Activated CD8-positive, alpha-beta T cell treated with anti-CD3 and anti-CD28 coated beads, Interleukin-2, amount 10 ng/mL, durations not matched to agents 7 days and 5 days (primary cell): ENCODE measurements at regions not wholly inside any gene's neighbourhood (a gene's known extent, or its start where the extent isn't known, plus 50 kb on each side); places are given as distances from the start of the nearest gene placed in this dataset.

ENCODE experiments used
- ATAC-seq: fragments of 150-1000 bp; cut with Tn5 transposase; one replicate; pipeline ENCODE4 v1.10.0; 2021; ENCODE audit warnings: moderate library complexity
- CTCF ChIA-PET: fragments of 350-600 bp; sonication (Branson Sonifier 250); formaldehyde crosslinking; loops from one replicate; lab custom pipeline; 2021; ENCODE audit warnings: antibody characterized with exemption; lab: Charles Lee
- POLR2A ChIA-PET: fragments of 350-600 bp; sonication (Branson Sonifier 250); formaldehyde crosslinking; loops from one replicate; lab custom pipeline; 2021; ENCODE audit warnings: antibody characterized with exemption; lab: Charles Lee
- DNase-seq: peaks from one replicate; pipeline ENCODE4 v3.0.0-alpha.2; 2020
- H3K27ac Mint-ChIP-seq: one replicate; pipeline ENCODE4 v1.8.0; 2021; ENCODE audit warnings: mild to moderate bottlenecking, mixed read lengths
- H3K27me3 Mint-ChIP-seq: one replicate; pipeline ENCODE4 v1.8.0; 2021; ENCODE audit warnings: low read depth, mixed read lengths
- H3K36me3 Mint-ChIP-seq: one replicate; pipeline ENCODE4 v1.8.0; 2021; ENCODE audit warnings: low read depth, mixed read lengths
- H3K4me1 Mint-ChIP-seq: one replicate; pipeline ENCODE4 v1.8.0; 2021; ENCODE audit warnings: low read depth, mixed read lengths
- H3K4me3 Mint-ChIP-seq: one replicate; pipeline ENCODE4 v1.8.0; 2021; ENCODE audit warnings: mild to moderate bottlenecking, mixed read lengths
- H3K9me3 Mint-ChIP-seq: one replicate; pipeline ENCODE4 v1.8.0; 2022; ENCODE audit warnings: mixed read lengths; ENCODE audit not compliant: insufficient read depth

- Mint-ChIP-seq H3K9me3 (no peaks in the 10 kb centered on the region), H3K27ac (no peak overlapping the region), H3K27me3 (peaks cover 11% of the 10 kb centered on the region), H3K4me1 (peaks cover 5% of the 10 kb centered on the region), H3K36me3 (no peaks in the 10 kb centered on the region), H3K4me3 (no peak overlapping the region)
- no peak for ATAC-seq
- CTCF ChIA-PET: no interaction called here
- DNase-seq: no peak
- POLR2A ChIA-PET: no interaction called here
Measured at GRCh38 chr5:135671052-135671705, 92.4 kb upstream of the CXCL14 start.

DNA sequence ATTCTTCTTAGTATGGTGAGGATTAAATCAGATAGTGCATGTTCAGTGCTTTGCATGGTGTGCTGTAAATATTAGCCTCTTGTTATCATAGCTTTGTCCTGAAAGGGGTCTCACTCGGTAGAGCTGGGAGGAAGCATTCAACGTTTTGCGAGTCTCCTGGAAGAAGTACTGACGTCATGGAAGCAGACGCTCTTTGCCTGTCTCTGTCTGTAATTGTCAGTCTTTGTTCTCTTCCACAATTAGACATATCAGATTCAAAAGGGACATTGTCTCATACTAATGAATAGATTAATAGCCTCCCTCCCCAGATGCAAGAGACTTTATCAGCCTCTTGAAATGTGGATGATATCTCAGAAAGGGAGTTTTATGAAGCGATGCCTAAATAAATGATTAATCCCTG lies 91.8 kb upstream of the CXCL14 start:
- Mint-ChIP-seq H3K9me3 (no peaks in the 10 kb centered on the region), H3K36me3 (no peaks in the 10 kb centered on the region), H3K27me3 (peaks cover 14% of the 10 kb centered on the region), H3K4me1 (peaks cover 5% of the 10 kb centered on the region), H3K4me3 (no peak overlapping the region), H3K27ac (no peak overlapping the region)
- no peak for ATAC-seq
- no peak for DNase-seq
- CTCF ChIA-PET: no interaction called here
- POLR2A ChIA-PET: no interaction called here

- H3K9me3 Mint-ChIP-seq: no peaks in the 10 kb centered on the region
- H3K27me3 Mint-ChIP-seq: peaks cover 13% of the 10 kb centered on the region
- CTCF ChIA-PET: no interaction called here
- peaks cover 5% of the 10 kb centered on the region for H3K4me1 Mint-ChIP-seq
- no peaks in the 10 kb centered on the region for H3K36me3 Mint-ChIP-seq
- POLR2A ChIA-PET: no interaction called here
- no peak overlapping the region for H3K27ac Mint-ChIP-seq
- ATAC-seq (no peak), DNase-seq (no peak)
- no peak overlapping the region for H3K4me3 Mint-ChIP-seq
Measured at GRCh38 chr5:135669416-135669815, 90.6 kb upstream of the CXCL14 start.

- Mint-ChIP-seq H3K4me3 (no peak overlapping the region), H3K36me3 (no peaks in the 10 kb centered on the region), H3K27ac (no peak overlapping the region), H3K9me3 (no peaks in the 10 kb centered on the region), H3K27me3 (peaks cover 10% of the 10 kb centered on the region), H3K4me1 (peaks cover 5% of the 10 kb centered on the region)
- CTCF ChIA-PET: interaction anchor here (1.6 kb wide), 1 partner anchor 107 kb away, joined by 4 read pairs; no protein-coding TSS in a partner anchor
- POLR2A ChIA-PET: no interaction called here
- no peak for ATAC-seq
- DNase-seq: no peak
Measured at GRCh38 chr5:135667673-135668072, 88.9 kb upstream of the CXCL14 start.

- Mint-ChIP-seq H3K4me3 (no peak overlapping the region), H3K4me1 (peaks cover 5% of the 10 kb centered on the region), H3K27me3 (peaks cover 10% of the 10 kb centered on the region), H3K27ac (no peak overlapping the region), H3K9me3 (no peaks in the 10 kb centered on the region), H3K36me3 (no peaks in the 10 kb centered on the region)
- ATAC-seq: no peak
- ChIA-PET CTCF (interaction anchor here (1.6 kb wide), 1 partner anchor 106 kb away, joined by 4 read pairs; no protein-coding TSS in a partner anchor), POLR2A (no interaction called here)
- no peak for DNase-seq
Measured at GRCh38 chr5:135667204-135667603, 88.4 kb upstream of the CXCL14 start.

DNA sequence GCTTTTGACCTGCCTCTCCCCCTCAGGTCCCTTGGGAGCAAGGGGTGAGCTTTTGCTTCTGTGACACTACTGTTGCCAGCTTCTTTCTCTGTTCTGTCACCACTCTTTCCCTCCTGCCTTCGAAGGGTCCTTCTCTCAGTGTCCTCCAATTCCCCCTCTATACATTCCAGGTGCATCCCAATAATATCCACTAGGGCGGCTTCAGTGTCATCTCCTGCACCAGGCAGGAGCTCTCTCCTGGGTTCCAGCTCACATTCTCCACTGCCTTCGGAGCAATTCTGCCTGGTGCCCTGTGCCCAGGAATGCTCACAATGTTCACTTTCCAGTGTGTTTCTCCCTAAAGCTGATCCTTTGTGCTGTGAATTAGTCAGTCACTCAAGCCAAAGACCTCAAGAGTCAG lies 83.9 kb upstream of the CXCL14 start:
- H3K4me3 Mint-ChIP-seq: no peak overlapping the region
- CTCF ChIA-PET: no interaction called here
- DNase-seq (no peak), ATAC-seq (no peak)
- no peaks in the 10 kb centered on the region for H3K36me3 Mint-ChIP-seq
- peaks cover 8% of the 10 kb centered on the region for H3K27me3 Mint-ChIP-seq
- H3K27ac Mint-ChIP-seq: no peak overlapping the region
- peaks cover 8% of the 10 kb centered on the region for H3K9me3 Mint-ChIP-seq
- POLR2A ChIA-PET: no interaction called here
- peaks cover 3% of the 10 kb centered on the region for H3K4me1 Mint-ChIP-seq

- Mint-ChIP-seq H3K36me3 (no peaks in the 10 kb centered on the region), H3K27ac (no peak overlapping the region), H3K4me3 (no peak overlapping the region), H3K9me3 (peaks cover 8% of the 10 kb centered on the region), H3K4me1 (no peaks in the 10 kb centered on the region), H3K27me3 (peaks cover 7% of the 10 kb centered on the region)
- no peak for ATAC-seq
- CTCF ChIA-PET: no interaction called here
- POLR2A ChIA-PET: no interaction called here
- no peak for DNase-seq
Measured at GRCh38 chr5:135662061-135662481, 83.3 kb upstream of the CXCL14 start.

DNA sequence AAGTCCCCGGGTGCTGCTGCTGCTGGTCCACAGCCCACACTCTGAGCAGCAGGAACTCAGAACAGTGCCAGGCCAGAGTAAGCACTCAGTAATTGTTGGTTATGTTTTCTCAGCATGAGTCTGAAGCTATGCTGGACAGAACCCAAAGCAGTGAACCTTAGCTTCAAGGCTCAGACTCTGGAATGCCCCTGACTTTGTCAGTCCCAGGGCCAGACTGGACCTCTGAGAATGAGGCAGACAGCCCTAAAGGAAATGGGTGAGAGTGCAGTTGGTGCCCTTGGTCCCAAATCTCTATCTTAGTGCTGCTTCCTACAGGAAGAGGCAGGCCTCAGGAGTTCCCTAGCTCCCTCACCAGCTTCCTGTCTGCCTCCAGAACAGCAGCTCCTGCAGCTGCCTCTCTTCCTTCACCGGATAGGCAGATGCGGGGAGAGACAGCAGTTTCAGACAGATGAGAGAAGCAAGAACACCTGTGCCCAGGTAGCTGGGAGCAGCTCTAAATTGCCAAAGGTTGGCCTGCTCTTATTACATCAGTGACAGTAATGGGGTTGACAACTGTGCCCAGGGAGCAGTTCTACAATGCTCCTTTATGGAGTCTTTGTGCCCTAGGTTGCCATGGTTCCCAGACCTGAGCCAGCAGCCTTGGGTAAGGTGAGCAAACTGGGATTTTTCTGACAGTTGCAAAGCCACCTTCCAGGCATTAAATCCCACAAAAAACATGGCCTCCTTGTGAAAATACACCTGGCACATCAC lies 82.2 kb upstream of the CXCL14 start:
- no peak for ATAC-seq
- Mint-ChIP-seq H3K4me3 (no peak overlapping the region), H3K9me3 (peaks cover 8% of the 10 kb centered on the region), H3K36me3 (no peaks in the 10 kb centered on the region), H3K27me3 (peaks cover 6% of the 10 kb centered on the region), H3K27ac (no peak overlapping the region), H3K4me1 (no peaks in the 10 kb centered on the region)
- ChIA-PET CTCF (interaction anchor here (1.0 kb wide), 1 partner anchor 95 kb away, joined by 3 read pairs; no protein-coding TSS in a partner anchor), POLR2A (no interaction called here)
- DNase-seq: no peak

DNA sequence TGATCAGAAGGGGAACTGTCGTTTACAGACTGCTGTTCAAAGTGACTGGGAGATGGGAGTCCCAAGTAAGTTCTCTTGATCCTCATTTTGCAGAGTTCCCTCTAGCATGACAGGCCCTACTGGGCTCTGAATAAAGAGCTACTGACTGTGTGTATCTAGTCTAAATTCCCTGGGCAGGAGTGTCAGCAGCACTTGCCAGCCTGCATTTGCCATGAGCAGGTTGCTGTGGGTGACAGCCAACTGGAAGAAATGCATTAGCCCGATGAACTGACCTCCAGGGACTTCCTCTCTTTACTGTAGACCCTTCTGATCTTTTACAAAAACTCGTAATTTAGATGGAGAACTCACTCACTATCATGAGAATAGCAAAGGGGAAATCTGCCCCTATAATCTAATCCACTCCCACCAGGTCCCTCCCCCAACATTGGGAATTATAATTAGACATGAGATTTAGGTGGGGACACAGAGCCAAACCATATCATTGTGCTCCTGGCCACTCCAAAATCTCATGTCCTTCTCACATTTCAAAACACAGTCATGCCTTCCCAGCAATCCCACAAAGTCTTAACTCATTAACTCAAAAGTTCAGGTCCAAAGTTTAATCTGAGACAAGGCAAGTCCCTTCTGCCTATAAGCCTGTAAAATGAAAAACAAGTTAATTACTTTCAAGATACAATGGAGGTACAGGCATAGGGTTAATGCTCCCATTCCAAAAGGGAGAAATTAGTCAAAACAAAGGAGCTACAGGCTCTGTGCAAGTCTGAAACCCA lies 78.9 kb upstream of the CXCL14 start:
- no peaks in the 10 kb centered on the region for H3K36me3 Mint-ChIP-seq
- H3K27ac Mint-ChIP-seq: no peak overlapping the region
- no peak overlapping the region for H3K4me3 Mint-ChIP-seq
- H3K9me3 Mint-ChIP-seq: peaks cover 8% of the 10 kb centered on the region
- ChIA-PET CTCF (no interaction called here), POLR2A (no interaction called here)
- peaks cover 3% of the 10 kb centered on the region for H3K27me3 Mint-ChIP-seq
- no peaks in the 10 kb centered on the region for H3K4me1 Mint-ChIP-seq
- DNase-seq: no peak
- ATAC-seq: no peak

DNA sequence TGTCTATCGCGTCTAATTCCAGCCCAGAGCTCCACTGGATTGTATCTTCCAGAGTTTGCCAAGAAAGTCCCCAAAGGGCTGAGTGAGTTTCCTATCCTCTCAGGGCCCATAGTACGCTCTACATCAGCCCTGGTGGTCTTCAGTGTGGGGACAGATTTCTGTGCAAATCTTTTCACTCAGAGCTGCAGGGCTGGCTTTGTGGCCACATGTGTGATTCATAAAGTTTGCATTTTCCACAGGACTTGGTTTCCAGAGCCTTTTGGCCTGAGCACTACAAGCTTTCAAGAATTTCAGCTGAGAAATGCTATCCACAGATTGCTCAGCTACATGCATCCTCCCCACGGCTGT lies 76.7 kb upstream of the CXCL14 start:
- Mint-ChIP-seq H3K36me3 (no peaks in the 10 kb centered on the region), H3K4me3 (no peak overlapping the region), H3K9me3 (peaks cover 8% of the 10 kb centered on the region), H3K4me1 (no peaks in the 10 kb centered on the region), H3K27ac (no peak overlapping the region), H3K27me3 (no peaks in the 10 kb centered on the region)
- DNase-seq: no peak
- no peak for ATAC-seq
- CTCF ChIA-PET: no interaction called here
- POLR2A ChIA-PET: no interaction called here

DNA sequence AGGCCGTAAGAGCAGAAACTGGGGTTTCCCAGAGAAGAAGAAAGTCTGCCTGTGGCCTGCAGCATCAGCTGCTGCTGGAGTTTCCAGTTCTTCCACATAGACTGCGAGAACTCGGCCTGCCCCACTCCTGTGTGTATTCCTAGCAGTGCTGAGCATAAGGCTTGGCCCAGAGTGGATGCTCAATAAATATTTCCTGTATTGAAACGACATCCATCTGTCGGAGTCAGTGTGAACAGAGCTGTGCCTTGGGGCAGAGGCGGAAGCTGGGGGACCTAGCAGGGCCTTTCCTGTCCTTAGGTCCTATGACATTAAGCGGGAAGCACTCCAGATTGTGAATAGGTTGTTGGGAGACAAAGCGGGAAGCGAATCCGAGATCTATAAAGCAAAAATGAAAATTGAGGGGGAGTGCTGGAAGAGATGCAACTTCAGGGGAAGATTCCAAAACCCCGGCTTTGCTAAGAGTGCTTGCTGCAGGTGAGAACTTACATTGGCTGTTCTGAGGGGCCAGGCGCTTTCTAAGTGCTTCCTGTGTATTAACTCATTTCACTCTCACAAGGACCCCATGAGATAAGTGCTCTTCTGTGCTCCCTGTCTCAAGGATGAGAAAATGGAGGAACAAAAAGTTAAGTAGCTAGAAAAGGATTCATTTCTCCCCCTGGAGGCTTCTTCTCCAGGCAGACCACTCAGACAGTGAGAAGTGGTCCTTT lies 76.1 kb upstream of the CXCL14 start:
- no peaks in the 10 kb centered on the region for H3K27me3 Mint-ChIP-seq
- H3K36me3 Mint-ChIP-seq: no peaks in the 10 kb centered on the region
- H3K27ac Mint-ChIP-seq: no peak overlapping the region
- POLR2A ChIA-PET: no interaction called here
- CTCF ChIA-PET: no interaction called here
- H3K9me3 Mint-ChIP-seq: peaks cover 8% of the 10 kb centered on the region
- H3K4me1 Mint-ChIP-seq: no peaks in the 10 kb centered on the region
- ATAC-seq (no peak), DNase-seq (no peak)
- no peak overlapping the region for H3K4me3 Mint-ChIP-seq
